Breast epithelium (tissue), 4 donors: ENCODE measurements at regions not wholly inside any gene's neighbourhood (a gene's known extent, or its start where the extent isn't known, plus 50 kb on each side); places are given as distances from the start of the nearest gene placed in this dataset.

Experiments used
- DNase-seq, 2 donors: peaks; one replicate each; pipeline ENCODE4 v3.0.0-alpha.2; 2019; ENCODE audit warnings: low spot score in 2 of 2
- H3K27ac ChIP-seq, 2 donors: fragments of 200-600 bp; sonication (generic) in 1 of 2; one replicate each; pipeline ENCODE4 v1.5.1; 2016 to 2019; ENCODE audit warnings: mild to moderate bottlenecking in 1 of 2
- H3K27me3 ChIP-seq, 2 donors: fragments of 200-600 bp; sonication (generic) in 1 of 2; one replicate each; pipeline versions ENCODE4 v1.5.1 to v1.6.0; 2017 to 2019; ENCODE audit warnings: control low read depth in 1 of 2, mild to moderate bottlenecking in 1 of 2
- H3K36me3 ChIP-seq: fragments of 200-600 bp; one replicate; pipeline ENCODE4 v1.5.1; 2019
- H3K4me1 ChIP-seq, 2 donors: fragments of 200-600 bp; sonication (generic); one replicate each; pipeline ENCODE4 v1.5.1; 2016 to 2019; ENCODE audit warnings: control low read depth in 1 of 2
- H3K4me3 ChIP-seq, 3 donors: fragments of 200-600 bp; sonication (generic); 1 replicate in 2 of 3; 2 replicates in 1 of 3; pipeline ENCODE4 v1.5.1; 2016 to 2019; ENCODE audit warnings: mild to moderate bottlenecking in 3 of 3, moderate library complexity in 2 of 3
- H3K9me3 ChIP-seq, 2 donors: fragments of 200-600 bp; sonication (generic) in 1 of 2; one replicate each; pipeline ENCODE4 v1.5.1; 2016 to 2019; ENCODE audit warnings: control low read depth in 1 of 2
- POLR2A ChIP-seq: fragments of 450-650 bp; IDR thresholded peaks from one replicate; pipeline ENCODE4 v1.6.1; 2016; ENCODE audit warnings: antibody characterized with exemption, mild to moderate bottlenecking, moderate library complexity
- POLR2AphosphoS5 ChIP-seq, 3 donors: sonication (generic); formaldehyde crosslinking; IDR thresholded peaks; one replicate each; pipeline ENCODE4 v1.6.1; 2017; ENCODE audit warnings: antibody characterized with exemption in 3 of 3
- intact Hi-C: fragments of 100-400 bp; cut with DNase I; formaldehyde crosslinking; loops from one replicate; pipeline ENCODE4 v1.15.1; 2023; ENCODE audit warnings: low total_unique reads
- TF ChIP-seq, protein P1 (sequence below), 3 donors: fragments of 450-650 bp; IDR thresholded peaks; one replicate each; pipeline ENCODE4 v1.5.1; 2016 to 2017; ENCODE audit warnings: antibody characterized with exemption in 3 of 3, mild to moderate bottlenecking in 3 of 3, moderate library complexity in 3 of 3

DNA sequence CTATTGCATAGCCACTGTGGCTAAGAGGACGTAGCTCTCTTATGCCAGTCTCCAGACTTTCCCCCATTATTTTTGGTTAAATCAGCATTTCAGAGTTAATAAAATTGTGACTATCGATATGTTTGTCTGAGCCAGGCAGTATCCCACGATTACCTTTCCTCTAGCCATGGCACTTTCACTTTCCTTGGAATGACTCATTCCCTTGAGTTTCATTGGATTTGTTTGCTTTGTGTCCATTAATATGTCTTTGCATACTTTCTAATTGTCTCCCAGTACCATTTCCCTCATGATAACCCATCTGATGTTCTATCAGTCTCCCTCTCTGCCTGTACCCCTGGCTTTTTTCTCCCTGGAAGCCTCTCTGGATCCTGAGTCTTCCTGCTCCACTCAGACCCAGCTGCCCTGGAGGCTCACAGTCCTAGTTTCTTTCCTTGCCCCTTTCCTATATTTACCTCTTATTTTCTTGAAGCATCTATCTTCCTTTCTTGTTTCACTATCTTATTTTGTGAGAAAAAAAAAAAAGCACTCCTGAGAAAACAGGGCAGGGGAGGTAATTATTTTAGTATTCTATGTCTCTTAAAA lies 126.1 kb downstream of the MTX2 start:
- intact Hi-C loops: no loop called here
- H3K9me3 ChIP-seq: no peaks in the 10 kb centered on the region
- H3K36me3 ChIP-seq: no peaks in the 10 kb centered on the region
- no peak overlapping the region for H3K4me3 ChIP-seq
- H3K27me3 ChIP-seq: no peaks in the 10 kb centered on the region
- no peak for TF ChIP-seq POLR2AphosphoS5 (IDR thresholded peaks at IDR 0.05)
- no peak for DNase-seq
- no peak overlapping the region for H3K27ac ChIP-seq
- H3K4me1 ChIP-seq: no peaks in the 10 kb centered on the region

DNA sequence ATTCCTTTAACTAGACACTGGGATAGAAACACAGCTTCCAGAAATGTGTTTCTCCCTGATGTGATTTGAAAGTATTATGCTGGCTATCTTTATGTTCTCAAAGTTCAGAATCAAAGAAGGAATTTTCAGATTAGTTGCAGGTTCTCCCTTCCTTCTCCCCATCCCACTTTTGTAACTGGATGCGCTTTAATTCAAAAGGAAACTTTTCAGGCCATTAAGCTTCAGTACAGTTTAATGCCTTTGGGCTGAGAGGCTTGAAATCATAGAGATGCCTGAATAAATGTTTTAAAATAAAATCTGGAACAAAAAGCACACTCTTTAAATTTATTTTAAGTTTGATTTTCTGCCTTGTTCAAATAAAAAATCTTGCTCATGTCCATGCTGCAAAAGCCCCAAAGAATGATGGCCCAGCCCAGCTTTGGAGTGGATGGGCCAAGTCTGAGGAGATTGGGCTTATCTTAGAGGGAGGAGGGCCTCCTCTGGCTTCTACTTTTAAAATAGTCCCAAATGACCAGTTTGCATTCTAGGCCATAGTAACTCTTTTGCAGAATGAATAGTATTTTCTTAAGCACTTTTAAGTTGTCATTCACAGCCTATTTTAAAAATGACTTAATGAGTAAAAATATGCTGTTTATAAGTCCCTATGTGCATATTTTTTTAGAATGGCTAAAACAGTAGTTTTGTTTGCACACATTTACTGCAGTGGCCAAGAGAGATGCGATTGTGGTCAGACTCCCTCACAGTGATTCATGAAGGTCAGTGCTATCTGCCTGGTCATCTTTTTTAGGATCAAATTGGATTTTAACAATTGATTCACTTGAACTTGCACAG lies 129.2 kb downstream of the MTX2 start:
- no peaks in the 10 kb centered on the region for H3K27me3 ChIP-seq
- no peaks in the 10 kb centered on the region for H3K9me3 ChIP-seq
- H3K4me3 ChIP-seq: no peak overlapping the region
- no peaks in the 10 kb centered on the region for H3K4me1 ChIP-seq
- DNase-seq: no peak
- no peaks in the 10 kb centered on the region for H3K36me3 ChIP-seq
- intact Hi-C loops: no loop called here
- TF ChIP-seq POLR2A (no peak), POLR2AphosphoS5 (IDR thresholded peaks at IDR 0.05) (no peak)
- TF ChIP-seq, protein P1, sequence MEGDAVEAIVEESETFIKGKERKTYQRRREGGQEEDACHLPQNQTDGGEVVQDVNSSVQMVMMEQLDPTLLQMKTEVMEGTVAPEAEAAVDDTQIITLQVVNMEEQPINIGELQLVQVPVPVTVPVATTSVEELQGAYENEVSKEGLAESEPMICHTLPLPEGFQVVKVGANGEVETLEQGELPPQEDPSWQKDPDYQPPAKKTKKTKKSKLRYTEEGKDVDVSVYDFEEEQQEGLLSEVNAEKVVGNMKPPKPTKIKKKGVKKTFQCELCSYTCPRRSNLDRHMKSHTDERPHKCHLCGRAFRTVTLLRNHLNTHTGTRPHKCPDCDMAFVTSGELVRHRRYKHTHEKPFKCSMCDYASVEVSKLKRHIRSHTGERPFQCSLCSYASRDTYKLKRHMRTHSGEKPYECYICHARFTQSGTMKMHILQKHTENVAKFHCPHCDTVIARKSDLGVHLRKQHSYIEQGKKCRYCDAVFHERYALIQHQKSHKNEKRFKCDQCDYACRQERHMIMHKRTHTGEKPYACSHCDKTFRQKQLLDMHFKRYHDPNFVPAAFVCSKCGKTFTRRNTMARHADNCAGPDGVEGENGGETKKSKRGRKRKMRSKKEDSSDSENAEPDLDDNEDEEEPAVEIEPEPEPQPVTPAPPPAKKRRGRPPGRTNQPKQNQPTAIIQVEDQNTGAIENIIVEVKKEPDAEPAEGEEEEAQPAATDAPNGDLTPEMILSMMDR (IDR thresholded peaks at IDR 0.05): no peak
- no peak overlapping the region for H3K27ac ChIP-seq

DNA sequence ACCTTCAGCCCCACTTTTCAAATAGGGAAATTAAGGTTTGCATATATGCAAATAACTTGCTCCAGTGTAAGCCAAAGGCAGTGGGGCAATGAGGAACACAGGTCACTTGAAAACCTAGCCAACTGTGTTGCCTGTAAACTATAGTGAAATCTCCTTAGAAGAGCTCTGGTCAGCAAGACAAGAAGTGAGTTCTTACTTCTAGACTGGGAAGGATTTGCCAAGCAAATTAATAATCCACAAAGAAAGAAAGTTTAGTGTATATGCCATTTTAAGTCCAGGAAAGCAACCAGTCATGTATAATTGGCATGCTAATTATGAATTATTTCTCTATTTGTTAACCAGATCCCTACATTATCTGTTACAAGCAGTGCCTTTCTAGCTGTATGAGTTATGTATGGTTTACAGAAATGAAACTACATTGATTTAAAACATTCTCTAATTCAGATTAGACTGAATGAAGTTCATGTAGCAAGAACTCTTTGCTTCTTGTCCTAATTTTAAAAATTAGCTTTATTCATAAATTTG lies 129.9 kb downstream of the MTX2 start:
- Histone ChIP-seq H3K27ac (no peak overlapping the region), H3K4me3 (no peak overlapping the region), H3K36me3 (no peaks in the 10 kb centered on the region), H3K9me3 (no peaks in the 10 kb centered on the region), H3K4me1 (no peaks in the 10 kb centered on the region), H3K27me3 (no peaks in the 10 kb centered on the region)
- DNase-seq: no peak
- no peak for TF ChIP-seq POLR2A
- TF ChIP-seq POLR2AphosphoS5 (IDR thresholded peaks at IDR 0.05): no peak
- TF ChIP-seq, protein P1 (IDR thresholded peaks at IDR 0.05): no peak
- intact Hi-C loops: no loop called here

DNA sequence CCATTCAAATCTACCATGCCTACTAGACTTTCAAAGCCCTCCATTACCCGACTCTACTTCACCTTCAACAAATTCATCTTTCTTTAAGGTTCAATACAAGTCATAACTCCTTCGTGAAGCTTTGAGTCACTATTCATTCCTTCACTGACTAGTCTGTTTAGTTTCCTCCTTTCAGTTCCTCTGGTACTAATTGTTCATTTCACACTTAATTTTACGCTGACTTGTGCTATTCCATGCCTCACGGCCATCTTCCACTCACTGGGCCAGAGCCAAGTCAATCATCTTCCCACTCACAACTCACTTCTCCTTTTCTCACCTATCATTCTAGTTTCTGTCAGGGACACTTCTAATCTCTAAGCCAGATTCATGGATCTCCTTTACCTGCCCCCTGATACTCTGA lies 136.2 kb downstream of the MTX2 start:
- Histone ChIP-seq H3K27me3 (no peaks in the 10 kb centered on the region), H3K4me1 (no peaks in the 10 kb centered on the region), H3K4me3 (no peak overlapping the region), H3K36me3 (no peaks in the 10 kb centered on the region), H3K27ac (no peak overlapping the region), H3K9me3 (no peaks in the 10 kb centered on the region)
- intact Hi-C loops: no loop called here
- no peak for DNase-seq
- TF ChIP-seq POLR2A (no peak), POLR2AphosphoS5 (IDR thresholded peaks at IDR 0.05) (no peak)
- TF ChIP-seq, protein P1 (IDR thresholded peaks at IDR 0.05): no peak

DNA sequence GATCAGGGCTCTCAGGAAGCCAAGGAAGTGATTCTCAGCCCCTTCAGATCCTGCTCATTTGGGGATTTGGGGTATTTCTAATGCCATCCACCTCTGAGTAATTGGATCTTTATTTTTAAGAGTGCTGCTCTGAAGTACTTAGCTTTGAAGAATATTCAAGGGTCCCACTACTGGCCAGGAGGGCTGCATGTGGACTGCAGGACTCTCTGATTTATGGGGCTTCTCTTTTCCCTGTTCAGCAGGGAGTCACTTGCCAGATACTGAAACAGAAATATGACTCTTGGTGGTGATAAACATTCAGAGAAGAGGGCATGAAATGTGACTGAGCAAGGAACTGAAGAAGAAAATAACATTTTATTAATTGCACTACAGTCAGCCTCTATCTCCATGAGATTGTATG lies 138.5 kb downstream of the MTX2 start:
- H3K9me3 ChIP-seq: no peaks in the 10 kb centered on the region
- H3K27me3 ChIP-seq: no peaks in the 10 kb centered on the region
- H3K4me3 ChIP-seq: no peak overlapping the region
- DNase-seq: no peak
- H3K4me1 ChIP-seq: no peaks in the 10 kb centered on the region
- no peaks in the 10 kb centered on the region for H3K36me3 ChIP-seq
- intact Hi-C loops: no loop called here
- no peak overlapping the region for H3K27ac ChIP-seq
- TF ChIP-seq, protein P1 (IDR thresholded peaks at IDR 0.05): no peak
- no peak for TF ChIP-seq POLR2AphosphoS5 (IDR thresholded peaks at IDR 0.05)
- no peak for TF ChIP-seq POLR2A
